GM18951 (cell line): ENCODE measurements at regions not wholly inside any gene's neighbourhood (a gene's known extent, or its start where the extent isn't known, plus 50 kb on each side); places are given as distances from the start of the nearest gene placed in this dataset.

ENCODE experiments used
- POLR2A ChIP-seq: IDR thresholded peaks from 4 replicates; pipeline ENCODE4 v1.6.1; 2011; ENCODE audit warnings: mild to moderate bottlenecking; ENCODE audit not compliant: insufficient read length, insufficient read depth; ENCODE audit errors: extremely low read depth
- in situ Hi-C: fragments of 300-500 bp; cut with MboI; formaldehyde crosslinking; loops from one replicate; pipeline ENCODE4 v1.12.0; 2022; ENCODE audit warnings: low sequenced_read_pairs, mixed read lengths, inconsistent platforms; ENCODE audit not compliant: unreplicated experiment

GRCh38 chr5:167892352-167893115 is 398.9 kb upstream of the WWC1 start:
- in situ Hi-C loops = no loop called here
- TF ChIP-seq POLR2A = no peak

GRCh38 chr5:167893271-167893670 is 398.2 kb upstream of the WWC1 start:
- TF ChIP-seq POLR2A = no peak
- in situ Hi-C loops = no loop called here

GRCh38 chr5:167894631-167895472 is 396.6 kb upstream of the WWC1 start:
- TF ChIP-seq POLR2A = no peak
- in situ Hi-C loops = no loop called here

GRCh38 chr5:167895899-167896659 is 395.4 kb upstream of the WWC1 start:
- no peak for TF ChIP-seq POLR2A
- in situ Hi-C loops = no loop called here

- in situ Hi-C loops = no loop called here
- no peak for TF ChIP-seq POLR2A
These were observed 394.6 kb upstream of the WWC1 start for GRCh38 chr5:167896814-167897213.

- in situ Hi-C loops = no loop called here
- no peak for TF ChIP-seq POLR2A
These were observed 394.1 kb upstream of the WWC1 start for GRCh38 chr5:167897371-167897770.

- in situ Hi-C loops = no loop called here
- no peak for TF ChIP-seq POLR2A
These were observed 392.9 kb upstream of the WWC1 start for GRCh38 chr5:167898361-167899042.

- TF ChIP-seq POLR2A = no peak
These were observed 391.9 kb upstream of the WWC1 start for GRCh38 chr5:167899490-167900070.

GRCh38 chr5:167900340-167900935 is 391.0 kb upstream of the WWC1 start:
- in situ Hi-C loops = no loop called here
- TF ChIP-seq POLR2A = no peak

More at GRCh38 chr5:167899490-167900070, 391.9 kb upstream of the WWC1 start:
- in situ Hi-C loops = no loop called here

GRCh38 chr5:167902298-167902697 is 389.1 kb upstream of the WWC1 start:
- no peak for TF ChIP-seq POLR2A
- in situ Hi-C loops = no loop called here

- no peak for TF ChIP-seq POLR2A
- in situ Hi-C loops = no loop called here
These were observed 388.2 kb upstream of the WWC1 start for GRCh38 chr5:167903243-167903642.

- in situ Hi-C loops = no loop called here
- TF ChIP-seq POLR2A = no peak
These were observed 387.8 kb upstream of the WWC1 start for GRCh38 chr5:167903659-167904058.
